Adipocyte (in vitro differentiated cells): ENCODE measurements at regions not wholly inside any gene's neighbourhood (a gene's known extent, or its start where the extent isn't known, plus 50 kb on each side); places are given as distances from the start of the nearest gene placed in this dataset.

Experiments used
- DNase-seq: peaks from one replicate; pipeline ENCODE4 v3.0.0-alpha.2; 2015; ENCODE audit warnings: low read depth
- H3K27me3 ChIP-seq: replicated peaks from 2 replicates; pipeline ENCODE4 v1.7.0; 2013; ENCODE audit warnings: mild to moderate bottlenecking, low read length, moderate library complexity; ENCODE audit not compliant: control insufficient read depth, insufficient read depth
- H3K36me3 ChIP-seq: 2 replicates; pipeline ENCODE4 v1.7.0; 2013; ENCODE audit warnings: low read length, mild to moderate bottlenecking, moderate library complexity; ENCODE audit not compliant: control insufficient read depth, insufficient read depth, severe bottlenecking
- H3K4me1 ChIP-seq: 2 replicates; pipeline ENCODE4 v1.7.0; 2013; ENCODE audit warnings: mild to moderate bottlenecking, low read length, moderate library complexity; ENCODE audit not compliant: control insufficient read depth, insufficient read depth
- H3K4me3 ChIP-seq: 2 replicates; pipeline ENCODE4 v1.7.0; 2013; ENCODE audit warnings: mild to moderate bottlenecking, low read length, moderate library complexity
- H3K9ac ChIP-seq: 2 replicates; pipeline ENCODE4 v1.7.0; 2013; ENCODE audit warnings: mild to moderate bottlenecking, low read length, moderate library complexity
- H3K9me3 ChIP-seq: 2 replicates; pipeline ENCODE4 v1.7.0; 2013; ENCODE audit warnings: mild to moderate bottlenecking, low read length, moderate library complexity; ENCODE audit not compliant: control insufficient read depth

GRCh38 chr2:58521803-58522554 lies 280.9 kb upstream of the FANCL start:
- no peak for DNase-seq
- Histone ChIP-seq H3K9me3 (no peaks in the 10 kb centered on the region), H3K4me1 (peaks cover 9% of the 10 kb centered on the region), H3K27me3 (no peaks in the 10 kb centered on the region), H3K9ac (no peak overlapping the region), H3K36me3 (no peaks in the 10 kb centered on the region), H3K4me3 (no peak overlapping the region)

- DNase-seq: no peak
- no peak overlapping the region for H3K4me3 ChIP-seq
- H3K4me1 ChIP-seq: peaks cover 9% of the 10 kb centered on the region
- H3K9me3 ChIP-seq: no peaks in the 10 kb centered on the region
- H3K9ac ChIP-seq: no peak overlapping the region
- no peaks in the 10 kb centered on the region for H3K27me3 ChIP-seq
- no peaks in the 10 kb centered on the region for H3K36me3 ChIP-seq
Measured at GRCh38 chr2:58520903-58521302, 279.8 kb upstream of the FANCL start.

GRCh38 chr2:58517881-58518280 lies 276.8 kb upstream of the FANCL start:
- H3K9ac ChIP-seq: no peak overlapping the region
- H3K27me3 ChIP-seq: no peaks in the 10 kb centered on the region
- no peak overlapping the region for H3K4me3 ChIP-seq
- H3K36me3 ChIP-seq: no peaks in the 10 kb centered on the region
- peaks cover 9% of the 10 kb centered on the region for H3K4me1 ChIP-seq
- no peak for DNase-seq
- H3K9me3 ChIP-seq: no peaks in the 10 kb centered on the region

GRCh38 chr2:58516695-58517094 lies 275.6 kb upstream of the FANCL start:
- Histone ChIP-seq H3K4me3 (no peak overlapping the region), H3K9ac (no peak overlapping the region), H3K36me3 (no peaks in the 10 kb centered on the region), H3K27me3 (no peaks in the 10 kb centered on the region), H3K4me1 (peaks cover under 1% of the 10 kb centered on the region), H3K9me3 (no peaks in the 10 kb centered on the region)
- DNase-seq: no peak

- Histone ChIP-seq H3K9ac (no peak overlapping the region), H3K9me3 (no peaks in the 10 kb centered on the region), H3K36me3 (no peaks in the 10 kb centered on the region), H3K4me3 (no peak overlapping the region), H3K4me1 (no peaks in the 10 kb centered on the region), H3K27me3 (no peaks in the 10 kb centered on the region)
- no peak for DNase-seq
Measured at GRCh38 chr2:58515827-58516573, 274.9 kb upstream of the FANCL start.

GRCh38 chr2:58514252-58514651 lies 273.1 kb upstream of the FANCL start:
- DNase-seq: no peak
- Histone ChIP-seq H3K9ac (no peak overlapping the region), H3K9me3 (no peaks in the 10 kb centered on the region), H3K27me3 (no peaks in the 10 kb centered on the region), H3K36me3 (no peaks in the 10 kb centered on the region), H3K4me1 (no peaks in the 10 kb centered on the region), H3K4me3 (no peak overlapping the region)

GRCh38 chr2:58512878-58513277 lies 271.8 kb upstream of the FANCL start:
- Histone ChIP-seq H3K4me3 (no peak overlapping the region), H3K4me1 (no peaks in the 10 kb centered on the region), H3K9me3 (no peaks in the 10 kb centered on the region), H3K36me3 (no peaks in the 10 kb centered on the region), H3K27me3 (no peaks in the 10 kb centered on the region), H3K9ac (no peak overlapping the region)
- no peak for DNase-seq

GRCh38 chr2:58508006-58508405 lies 266.9 kb upstream of the FANCL start:
- H3K4me1 ChIP-seq: no peaks in the 10 kb centered on the region
- no peak overlapping the region for H3K9ac ChIP-seq
- H3K36me3 ChIP-seq: no peaks in the 10 kb centered on the region
- no peak overlapping the region for H3K4me3 ChIP-seq
- H3K9me3 ChIP-seq: no peaks in the 10 kb centered on the region
- peaks cover 4% of the 10 kb centered on the region for H3K27me3 ChIP-seq
- no peak for DNase-seq

GRCh38 chr2:58503918-58504317 lies 262.8 kb upstream of the FANCL start:
- Histone ChIP-seq H3K27me3 (peaks cover 4% of the 10 kb centered on the region), H3K4me1 (no peaks in the 10 kb centered on the region), H3K4me3 (no peak overlapping the region), H3K36me3 (no peaks in the 10 kb centered on the region), H3K9ac (no peak overlapping the region), H3K9me3 (no peaks in the 10 kb centered on the region)
- DNase-seq: no peak

GRCh38 chr2:58502931-58503330 lies 261.8 kb upstream of the FANCL start:
- no peaks in the 10 kb centered on the region for H3K36me3 ChIP-seq
- DNase-seq: no peak
- no peak overlapping the region for H3K9ac ChIP-seq
- H3K27me3 ChIP-seq: peaks cover 4% of the 10 kb centered on the region
- no peaks in the 10 kb centered on the region for H3K4me1 ChIP-seq
- no peaks in the 10 kb centered on the region for H3K9me3 ChIP-seq
- H3K4me3 ChIP-seq: no peak overlapping the region

GRCh38 chr2:58501371-58502160 lies 260.4 kb upstream of the FANCL start:
- Histone ChIP-seq H3K4me3 (no peak overlapping the region), H3K36me3 (no peaks in the 10 kb centered on the region), H3K4me1 (peaks cover 5% of the 10 kb centered on the region), H3K9ac (no peak overlapping the region), H3K9me3 (no peaks in the 10 kb centered on the region), H3K27me3 (peaks cover 4% of the 10 kb centered on the region)
- no peak for DNase-seq
